ENCODE measurements at regions not wholly inside any gene's neighbourhood (a gene's known extent, or its start where the extent isn't known, plus 50 kb on each side); places are given as distances from the start of the nearest gene placed in this dataset.

- TF ChIP-seq, protein P1, sequence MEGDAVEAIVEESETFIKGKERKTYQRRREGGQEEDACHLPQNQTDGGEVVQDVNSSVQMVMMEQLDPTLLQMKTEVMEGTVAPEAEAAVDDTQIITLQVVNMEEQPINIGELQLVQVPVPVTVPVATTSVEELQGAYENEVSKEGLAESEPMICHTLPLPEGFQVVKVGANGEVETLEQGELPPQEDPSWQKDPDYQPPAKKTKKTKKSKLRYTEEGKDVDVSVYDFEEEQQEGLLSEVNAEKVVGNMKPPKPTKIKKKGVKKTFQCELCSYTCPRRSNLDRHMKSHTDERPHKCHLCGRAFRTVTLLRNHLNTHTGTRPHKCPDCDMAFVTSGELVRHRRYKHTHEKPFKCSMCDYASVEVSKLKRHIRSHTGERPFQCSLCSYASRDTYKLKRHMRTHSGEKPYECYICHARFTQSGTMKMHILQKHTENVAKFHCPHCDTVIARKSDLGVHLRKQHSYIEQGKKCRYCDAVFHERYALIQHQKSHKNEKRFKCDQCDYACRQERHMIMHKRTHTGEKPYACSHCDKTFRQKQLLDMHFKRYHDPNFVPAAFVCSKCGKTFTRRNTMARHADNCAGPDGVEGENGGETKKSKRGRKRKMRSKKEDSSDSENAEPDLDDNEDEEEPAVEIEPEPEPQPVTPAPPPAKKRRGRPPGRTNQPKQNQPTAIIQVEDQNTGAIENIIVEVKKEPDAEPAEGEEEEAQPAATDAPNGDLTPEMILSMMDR (IDR thresholded peaks at IDR 0.05; ENCODE audit: insufficient read depth, low read length), result no peak
- TF ChIP-seq, protein P2, sequence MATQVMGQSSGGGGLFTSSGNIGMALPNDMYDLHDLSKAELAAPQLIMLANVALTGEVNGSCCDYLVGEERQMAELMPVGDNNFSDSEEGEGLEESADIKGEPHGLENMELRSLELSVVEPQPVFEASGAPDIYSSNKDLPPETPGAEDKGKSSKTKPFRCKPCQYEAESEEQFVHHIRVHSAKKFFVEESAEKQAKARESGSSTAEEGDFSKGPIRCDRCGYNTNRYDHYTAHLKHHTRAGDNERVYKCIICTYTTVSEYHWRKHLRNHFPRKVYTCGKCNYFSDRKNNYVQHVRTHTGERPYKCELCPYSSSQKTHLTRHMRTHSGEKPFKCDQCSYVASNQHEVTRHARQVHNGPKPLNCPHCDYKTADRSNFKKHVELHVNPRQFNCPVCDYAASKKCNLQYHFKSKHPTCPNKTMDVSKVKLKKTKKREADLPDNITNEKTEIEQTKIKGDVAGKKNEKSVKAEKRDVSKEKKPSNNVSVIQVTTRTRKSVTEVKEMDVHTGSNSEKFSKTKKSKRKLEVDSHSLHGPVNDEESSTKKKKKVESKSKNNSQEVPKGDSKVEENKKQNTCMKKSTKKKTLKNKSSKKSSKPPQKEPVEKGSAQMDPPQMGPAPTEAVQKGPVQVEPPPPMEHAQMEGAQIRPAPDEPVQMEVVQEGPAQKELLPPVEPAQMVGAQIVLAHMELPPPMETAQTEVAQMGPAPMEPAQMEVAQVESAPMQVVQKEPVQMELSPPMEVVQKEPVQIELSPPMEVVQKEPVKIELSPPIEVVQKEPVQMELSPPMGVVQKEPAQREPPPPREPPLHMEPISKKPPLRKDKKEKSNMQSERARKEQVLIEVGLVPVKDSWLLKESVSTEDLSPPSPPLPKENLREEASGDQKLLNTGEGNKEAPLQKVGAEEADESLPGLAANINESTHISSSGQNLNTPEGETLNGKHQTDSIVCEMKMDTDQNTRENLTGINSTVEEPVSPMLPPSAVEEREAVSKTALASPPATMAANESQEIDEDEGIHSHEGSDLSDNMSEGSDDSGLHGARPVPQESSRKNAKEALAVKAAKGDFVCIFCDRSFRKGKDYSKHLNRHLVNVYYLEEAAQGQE (IDR thresholded peaks at IDR 0.05; ENCODE audit: insufficient replicate concordance, low read depth), result no peak
- TF ChIP-seq POLR2AphosphoS5 (IDR thresholded peaks at IDR 0.05; ENCODE audit: low read depth), result no peak
- no peak for TF ChIP-seq GABPA (IDR thresholded peaks at IDR 0.05; ENCODE audit: low read depth)
Observed at GRCh38 chr18:62648045-62648678, 67.2 kb upstream of the PHLPP1 start.

Data from HL-60 (cell line).